NCI-H2171 treated with DMSO at 0.1 percent for 48 hours (cell line): ENCODE measurements at regions not wholly inside any gene's neighbourhood (a gene's known extent, or its start where the extent isn't known, plus 50 kb on each side); places are given as distances from the start of the nearest gene placed in this dataset.

Source experiments
- DNase-seq: peaks from one replicate; lab custom pipeline; 2025; lab: John Stamatoyannopoulos, UW

- no peak for DNase-seq
These were observed 598.1 kb upstream of the ADGRL4 start for GRCh38 chr1:79604490-79605198.

GRCh38 chr1:79603843-79604242, 597.3 kb upstream of the ADGRL4 start:
- DNase-seq = no peak

- no peak for DNase-seq
These were observed 592.7 kb upstream of the ADGRL4 start for GRCh38 chr1:79599257-79599656.

DNA sequence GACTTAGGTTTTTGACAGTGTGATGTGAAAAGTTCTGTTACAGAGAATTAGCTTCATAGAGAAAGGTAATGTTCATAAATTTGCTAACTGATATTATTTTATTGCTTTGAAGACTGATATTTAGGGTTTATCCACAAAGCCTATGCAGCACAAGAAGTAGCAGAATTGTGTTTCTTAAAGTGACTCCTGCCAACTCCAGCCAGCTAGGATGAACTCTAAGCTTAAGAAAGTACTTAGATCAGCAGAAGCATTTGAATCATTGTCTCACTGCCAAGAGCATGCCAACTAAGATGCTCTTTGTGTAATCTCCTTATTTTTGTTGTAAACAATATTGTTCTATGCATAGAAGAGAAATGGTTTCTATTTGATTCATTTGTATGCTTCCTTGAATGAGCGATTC, 589.4 kb upstream of the ADGRL4 start:
- DNase-seq = no peak

DNA sequence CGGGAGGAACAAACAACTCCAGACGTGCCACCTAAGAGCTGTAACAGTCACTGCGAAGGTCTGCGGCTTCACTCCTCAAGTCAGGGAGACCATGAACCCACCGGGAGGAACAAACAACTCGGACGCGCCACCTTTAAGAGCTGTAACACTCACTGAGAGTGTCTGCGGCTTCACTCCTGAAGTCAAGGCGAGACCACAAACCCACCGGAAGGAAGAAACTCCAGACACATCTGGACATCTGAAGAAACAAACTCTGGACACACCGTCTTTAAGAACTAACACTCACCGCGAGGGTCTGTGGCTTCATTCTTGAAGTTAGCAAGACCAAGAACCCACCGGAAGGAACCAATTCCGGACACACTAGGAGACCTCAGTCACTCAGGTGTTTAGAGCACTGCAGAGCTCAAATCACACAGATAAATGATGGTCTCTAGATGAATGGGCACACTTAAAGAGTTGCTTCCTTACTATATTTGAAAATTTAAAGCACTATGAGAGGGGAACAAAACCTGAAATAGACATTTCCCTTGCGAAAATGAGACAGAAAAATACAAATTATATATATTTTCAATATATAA, 587.7 kb upstream of the ADGRL4 start:
- no peak for DNase-seq

DNA sequence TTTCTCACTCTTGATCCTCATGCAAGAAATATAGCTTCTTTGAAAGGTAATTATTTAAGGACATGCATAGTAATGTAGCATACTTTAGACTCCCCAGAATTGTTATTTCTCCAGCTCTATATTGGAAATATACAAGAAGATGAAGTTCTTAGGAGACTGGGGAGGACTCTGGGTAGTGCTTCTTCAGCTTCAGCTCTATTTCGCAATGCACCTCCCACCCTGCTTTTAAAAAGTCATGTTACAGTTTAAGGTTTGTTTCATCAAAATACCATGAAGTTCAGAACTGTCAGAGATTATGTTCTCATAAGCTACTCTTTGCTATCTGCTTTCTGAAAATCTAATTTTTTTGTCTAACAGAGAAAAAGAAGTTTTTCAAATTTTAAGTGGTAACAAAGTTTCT, 586.2 kb upstream of the ADGRL4 start:
- no peak for DNase-seq

GRCh38 chr1:79588719-79589118, 582.2 kb upstream of the ADGRL4 start:
- no peak for DNase-seq

GRCh38 chr1:79587229-79587628, 580.7 kb upstream of the ADGRL4 start:
- DNase-seq = no peak

- no peak for DNase-seq
These were observed 579.3 kb upstream of the ADGRL4 start for GRCh38 chr1:79585801-79586200.

GRCh38 chr1:79575424-79575823, 568.9 kb upstream of the ADGRL4 start:
- no peak for DNase-seq

DNA sequence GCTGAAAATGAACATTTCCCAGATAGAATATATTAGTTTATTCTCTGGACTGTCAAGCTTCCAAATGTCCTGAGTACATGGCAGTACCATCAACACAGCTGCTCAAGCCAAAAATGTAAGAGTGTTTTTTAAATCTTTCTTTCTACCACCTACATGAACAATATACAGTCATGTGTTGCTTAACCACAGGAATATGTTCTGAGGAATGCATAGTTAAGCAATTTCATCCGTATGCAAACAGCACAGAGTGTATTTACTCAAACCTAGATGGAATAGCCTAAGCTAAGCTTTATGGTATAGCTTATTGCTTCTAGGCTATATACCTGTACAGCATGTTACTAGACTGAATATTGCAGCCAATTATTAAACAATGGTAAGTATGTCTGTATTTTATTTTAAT, 561.9 kb upstream of the ADGRL4 start:
- no peak for DNase-seq

- no peak for DNase-seq
These were observed 555.0 kb upstream of the ADGRL4 start for GRCh38 chr1:79561521-79561978.

DNA sequence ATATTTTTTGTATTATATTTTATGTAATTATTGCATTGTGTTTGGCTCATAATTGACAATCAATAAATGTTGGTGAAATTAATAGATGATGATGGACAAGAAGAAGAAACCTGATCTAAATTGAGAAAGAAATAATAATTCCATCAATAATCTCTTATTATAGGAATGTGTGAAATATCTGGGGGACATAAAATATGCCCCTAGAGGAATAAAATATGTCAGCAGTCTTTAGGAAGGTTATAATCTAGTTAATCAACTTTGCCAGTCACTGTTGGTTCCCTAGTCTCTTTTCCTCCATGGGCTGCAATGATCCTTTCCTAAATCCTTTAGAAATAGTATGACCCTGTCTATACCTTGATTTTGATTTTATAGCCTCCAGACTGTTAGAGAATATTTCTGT, 549.7 kb upstream of the ADGRL4 start:
- DNase-seq = no peak

GRCh38 chr1:79554688-79555087, 548.2 kb upstream of the ADGRL4 start:
- DNase-seq = no peak

- no peak for DNase-seq
These were observed 544.8 kb upstream of the ADGRL4 start for GRCh38 chr1:79551321-79551720.

DNA sequence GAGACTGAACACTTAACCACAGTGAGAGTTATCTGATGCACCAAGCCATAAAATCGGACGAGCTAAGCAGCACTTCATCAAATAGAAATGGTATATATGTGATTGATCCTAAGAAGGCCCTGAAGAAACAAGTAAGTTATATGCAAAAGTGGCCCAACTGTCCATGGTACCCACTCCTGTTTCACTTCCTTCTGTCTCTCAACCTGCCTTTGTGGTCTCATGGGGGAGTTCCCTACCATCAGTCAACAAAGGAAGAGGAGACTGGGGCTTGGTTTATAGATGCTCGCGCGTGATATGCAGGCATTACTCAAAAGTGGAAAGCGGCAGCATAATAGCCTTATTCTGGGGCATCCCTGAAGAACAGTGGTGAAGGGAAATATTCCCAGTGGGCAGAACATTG, 543.9 kb upstream of the ADGRL4 start:
- no peak for DNase-seq

- DNase-seq = no peak
These were observed 542.7 kb upstream of the ADGRL4 start for GRCh38 chr1:79549201-79549600.

DNA sequence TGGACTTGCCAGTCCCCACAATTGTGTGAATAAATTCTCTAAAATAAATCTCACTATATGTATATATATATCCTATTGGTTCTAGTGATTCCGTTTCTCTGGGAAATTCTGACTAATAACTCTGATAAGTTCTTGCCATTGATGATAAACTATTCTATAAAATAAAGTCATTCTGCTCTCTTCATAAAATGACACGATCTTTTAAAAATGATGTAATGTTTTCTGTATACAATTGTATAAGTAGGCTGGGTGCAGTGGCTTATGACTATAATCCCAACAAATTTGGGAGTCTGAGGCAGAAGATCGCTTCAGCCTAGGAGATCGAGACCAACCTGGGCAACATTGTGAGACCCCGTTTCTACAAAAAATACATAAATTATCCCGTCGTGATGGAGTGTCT, 541.0 kb upstream of the ADGRL4 start:
- no peak for DNase-seq

DNA sequence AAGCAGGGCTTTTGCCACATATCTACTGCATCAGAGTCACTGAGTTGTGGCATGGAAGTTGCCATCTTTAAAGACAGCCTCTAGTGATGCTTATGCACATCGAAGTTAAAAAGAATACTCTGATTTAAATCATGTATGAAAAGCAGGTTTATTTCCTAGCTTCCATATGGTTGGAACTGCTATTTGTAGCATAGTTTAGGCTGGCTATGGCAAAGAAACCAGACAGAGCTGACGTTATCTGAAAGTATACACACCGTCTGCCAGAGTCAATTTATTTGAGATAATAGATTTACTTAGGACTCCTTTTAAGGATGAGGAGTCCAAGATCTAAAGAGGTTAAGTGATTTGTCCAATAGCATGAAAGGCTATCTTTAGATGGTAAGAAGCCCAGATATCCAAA, 536.9 kb upstream of the ADGRL4 start:
- DNase-seq = no peak

GRCh38 chr1:79539001-79539400, 532.5 kb upstream of the ADGRL4 start:
- DNase-seq = no peak

DNA sequence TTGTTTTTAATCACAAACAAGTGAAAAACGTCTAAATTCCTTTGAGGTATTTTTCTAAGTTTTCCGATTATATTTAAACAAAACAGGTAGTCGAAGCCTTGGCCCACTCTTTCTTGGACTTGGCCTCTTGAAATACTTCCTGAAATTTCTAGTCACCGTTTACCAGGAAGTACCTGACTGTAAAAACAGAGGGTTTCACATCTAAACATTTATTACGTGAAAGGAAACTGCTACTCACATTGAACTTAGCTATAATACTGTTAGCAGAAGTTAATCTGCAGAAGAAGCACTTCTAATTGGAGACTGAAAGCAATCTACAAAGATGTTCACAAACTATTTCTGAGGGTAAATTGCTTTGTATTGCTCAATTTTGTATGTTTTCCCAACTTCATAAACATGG, 526.0 kb upstream of the ADGRL4 start:
- no peak for DNase-seq

DNA sequence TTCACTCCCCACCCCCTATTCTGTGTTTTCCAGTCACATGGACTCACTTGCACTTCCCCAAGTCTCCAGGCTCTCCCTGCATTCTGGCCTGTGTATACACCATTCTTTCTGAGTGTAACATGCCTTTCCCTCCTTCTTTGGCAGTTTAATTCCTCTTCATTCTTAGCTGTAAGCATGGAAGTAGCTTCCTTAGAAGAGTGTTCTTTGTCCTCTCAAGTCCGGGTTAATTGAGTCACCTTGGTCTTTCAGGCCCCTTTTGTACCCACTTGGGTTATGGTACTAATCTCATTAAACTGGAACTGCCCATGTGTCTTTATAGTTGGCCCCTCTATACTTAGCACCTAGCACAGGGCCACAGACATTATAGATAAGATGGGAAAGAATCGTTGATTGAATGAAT, 525.3 kb upstream of the ADGRL4 start:
- DNase-seq = no peak

DNA sequence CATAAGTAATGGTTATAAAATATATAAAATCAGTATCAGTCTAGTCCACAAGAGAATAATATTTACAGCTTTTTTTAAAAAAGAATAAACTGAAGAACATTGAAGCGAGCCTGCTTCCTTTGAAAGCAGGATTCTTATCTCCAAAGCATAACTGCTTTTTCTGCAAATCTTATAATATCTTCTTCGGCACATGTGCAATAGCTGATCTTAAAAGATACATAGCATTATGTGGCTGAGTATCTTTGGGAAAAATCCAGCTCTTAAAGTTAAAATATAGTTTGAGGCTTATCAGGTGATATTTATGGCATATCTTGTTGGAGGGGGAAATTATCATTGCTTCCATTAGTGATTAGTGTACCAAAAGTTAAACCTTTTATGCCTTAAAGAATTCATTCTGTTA, 523.9 kb upstream of the ADGRL4 start:
- DNase-seq = no peak

- DNase-seq = no peak
These were observed 523.5 kb upstream of the ADGRL4 start for GRCh38 chr1:79530055-79530454.
